ENCODE measurements at regions not wholly inside any gene's neighbourhood (a gene's known extent, or its start where the extent isn't known, plus 50 kb on each side); places are given as distances from the start of the nearest gene placed in this dataset.
"Not testable (repeated sequence)": the region's sequence is repeated elsewhere in the genome, so short reads cannot be mapped to it uniquely, and the experiment has no call there.

GRCh38 chr16:21503941-21504832 lies 95.2 kb upstream of the METTL9 start:
- TF ChIP-seq, protein P1, sequence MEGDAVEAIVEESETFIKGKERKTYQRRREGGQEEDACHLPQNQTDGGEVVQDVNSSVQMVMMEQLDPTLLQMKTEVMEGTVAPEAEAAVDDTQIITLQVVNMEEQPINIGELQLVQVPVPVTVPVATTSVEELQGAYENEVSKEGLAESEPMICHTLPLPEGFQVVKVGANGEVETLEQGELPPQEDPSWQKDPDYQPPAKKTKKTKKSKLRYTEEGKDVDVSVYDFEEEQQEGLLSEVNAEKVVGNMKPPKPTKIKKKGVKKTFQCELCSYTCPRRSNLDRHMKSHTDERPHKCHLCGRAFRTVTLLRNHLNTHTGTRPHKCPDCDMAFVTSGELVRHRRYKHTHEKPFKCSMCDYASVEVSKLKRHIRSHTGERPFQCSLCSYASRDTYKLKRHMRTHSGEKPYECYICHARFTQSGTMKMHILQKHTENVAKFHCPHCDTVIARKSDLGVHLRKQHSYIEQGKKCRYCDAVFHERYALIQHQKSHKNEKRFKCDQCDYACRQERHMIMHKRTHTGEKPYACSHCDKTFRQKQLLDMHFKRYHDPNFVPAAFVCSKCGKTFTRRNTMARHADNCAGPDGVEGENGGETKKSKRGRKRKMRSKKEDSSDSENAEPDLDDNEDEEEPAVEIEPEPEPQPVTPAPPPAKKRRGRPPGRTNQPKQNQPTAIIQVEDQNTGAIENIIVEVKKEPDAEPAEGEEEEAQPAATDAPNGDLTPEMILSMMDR (conservative IDR thresholded peaks at IDR 0.05; ENCODE audit: low read depth, low read length): not testable (repeated sequence)
- not testable (repeated sequence) for TF ChIP-seq EZH2 (IDR thresholded peaks at IDR 0.05; ENCODE audit: borderline replicate concordance, low read depth, low read length, poor library complexity, severe bottlenecking)
